GM06990 (cell line): ENCODE measurements at regions not wholly inside any gene's neighbourhood (a gene's known extent, or its start where the extent isn't known, plus 50 kb on each side); places are given as distances from the start of the nearest gene placed in this dataset.

ENCODE experiments used
- DNase-seq: peaks from one replicate; pipeline ENCODE4 v3.0.0-alpha.2; 2011; ENCODE audit not compliant: insufficient read length; ENCODE audit errors: extremely low read depth
- H3K27me3 ChIP-seq: replicated peaks from 2 replicates; pipeline ENCODE4 v1.6.0; 2011; ENCODE audit warnings: low read length; ENCODE audit not compliant: control insufficient read depth, insufficient read depth
- H3K36me3 ChIP-seq: 2 replicates; pipeline ENCODE4 v1.5.1; 2011; ENCODE audit warnings: low read length; ENCODE audit not compliant: control insufficient read depth, insufficient read depth
- H3K4me3 ChIP-seq: replicated peaks from 2 replicates; pipeline ENCODE4 v1.5.1; 2011; ENCODE audit warnings: low read depth, mild to moderate bottlenecking, control low read depth, low read length
- CTCF ChIP-seq: IDR thresholded peaks from 2 replicates; pipeline ENCODE4 v1.5.1; 2011; ENCODE audit warnings: low read length, control low read depth, mild to moderate bottlenecking, inconsistent platforms; ENCODE audit not compliant: insufficient read depth, poor library complexity, severe bottlenecking

DNA sequence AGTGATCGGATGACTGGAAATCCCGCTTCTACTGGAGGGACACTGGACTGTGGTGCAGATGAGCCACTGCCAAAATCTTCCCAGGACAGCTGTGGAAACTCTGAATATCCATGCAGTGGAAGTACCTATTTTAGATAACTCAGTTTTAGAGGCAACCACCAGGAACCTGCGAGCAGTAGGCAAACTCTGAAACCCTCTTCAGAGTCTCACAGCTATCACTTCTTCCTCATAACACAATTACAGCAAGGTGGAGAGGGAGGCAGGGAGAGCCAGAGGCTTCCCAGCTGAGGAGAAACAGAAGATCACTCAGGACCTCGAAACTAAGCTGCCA is 322.8 kb upstream of the NT5E start:
- TF ChIP-seq CTCF = no peak
- Histone ChIP-seq H3K36me3 (no peaks in the 10 kb centered on the region), H3K27me3 (no peaks in the 10 kb centered on the region), H3K4me3 (no peak overlapping the region)
- no peak for DNase-seq

GRCh38 chr6:85126485-85127167 is 323.3 kb upstream of the NT5E start:
- Histone ChIP-seq H3K27me3 (no peaks in the 10 kb centered on the region), H3K36me3 (no peaks in the 10 kb centered on the region), H3K4me3 (no peak overlapping the region)
- TF ChIP-seq CTCF = peak; percentile 80
- peak; percentile 6 for DNase-seq

DNA sequence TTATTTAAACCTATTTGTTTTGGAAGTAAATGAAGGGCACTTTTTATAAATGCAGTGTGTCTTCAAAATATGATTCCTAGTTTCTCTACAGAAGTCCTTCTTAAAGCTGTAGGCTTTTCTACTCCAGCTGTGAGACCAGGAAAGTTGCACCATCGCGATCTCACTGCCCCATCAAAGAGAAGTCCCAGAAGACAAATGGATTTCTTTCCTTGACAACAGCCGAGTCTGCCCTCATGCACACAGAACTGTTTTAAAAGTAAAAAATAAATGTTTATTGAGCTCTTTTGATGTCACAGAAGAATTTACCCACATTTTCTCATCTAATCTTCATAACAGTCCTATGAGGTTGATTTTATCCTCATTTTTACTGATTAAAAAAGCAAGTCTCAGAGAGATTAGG is 324.4 kb upstream of the NT5E start:
- DNase-seq = no peak
- H3K4me3 ChIP-seq = no peak overlapping the region
- no peak for TF ChIP-seq CTCF
- no peaks in the 10 kb centered on the region for H3K27me3 ChIP-seq
- no peaks in the 10 kb centered on the region for H3K36me3 ChIP-seq

DNA sequence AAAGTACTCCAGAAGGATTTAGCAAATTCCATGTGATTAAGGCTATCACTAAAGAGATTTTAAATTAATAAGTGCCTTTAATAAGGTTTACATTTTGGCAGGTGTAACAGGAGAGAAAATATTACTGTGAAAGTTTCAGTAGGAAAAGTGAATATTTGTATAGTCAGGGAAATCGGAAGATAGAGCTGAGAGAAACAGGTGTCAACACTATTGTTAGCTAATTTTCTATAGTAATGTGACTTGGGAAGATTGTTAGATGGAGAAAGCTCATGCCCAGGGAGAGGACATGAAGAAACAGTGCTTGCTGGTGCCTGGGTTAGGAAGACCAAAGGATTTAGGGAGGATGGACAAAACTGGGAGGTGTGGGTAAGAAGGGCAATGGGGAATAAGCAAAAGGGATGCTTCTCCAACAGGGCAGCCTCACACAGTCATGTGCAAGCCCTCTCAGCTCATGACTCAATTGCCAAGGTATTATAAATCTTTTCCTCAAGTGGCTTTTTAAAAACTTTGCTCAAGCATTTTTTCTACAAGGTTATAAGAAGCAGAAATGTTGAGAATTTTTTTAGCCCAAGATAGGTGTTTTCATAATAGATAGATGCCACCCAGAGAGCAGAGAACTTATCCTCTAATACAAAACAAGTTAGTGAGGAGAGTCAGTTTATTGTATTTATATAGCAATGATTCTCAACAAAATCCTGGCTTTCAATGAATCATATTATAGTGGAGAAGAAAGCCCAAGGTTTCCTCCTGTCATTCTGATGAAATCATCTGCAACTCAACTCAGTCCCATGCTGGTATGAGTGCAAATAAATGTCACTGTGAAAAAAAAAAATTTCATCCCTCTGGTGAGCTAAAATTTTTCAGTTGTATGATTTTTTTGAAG is 325.2 kb upstream of the NT5E start:
- H3K4me3 ChIP-seq = no peak overlapping the region
- no peaks in the 10 kb centered on the region for H3K36me3 ChIP-seq
- no peak for TF ChIP-seq CTCF
- no peaks in the 10 kb centered on the region for H3K27me3 ChIP-seq
- no peak for DNase-seq

- H3K4me3 ChIP-seq = no peak overlapping the region
- no peak for DNase-seq
- H3K36me3 ChIP-seq = no peaks in the 10 kb centered on the region
- no peak for TF ChIP-seq CTCF
- H3K27me3 ChIP-seq = no peaks in the 10 kb centered on the region
Observed at GRCh38 chr6:85121158-85121557, 328.7 kb upstream of the NT5E start.
